Gastroesophageal sphincter (tissue), 3 donors: ENCODE measurements at regions not wholly inside any gene's neighbourhood (a gene's known extent, or its start where the extent isn't known, plus 50 kb on each side); places are given as distances from the start of the nearest gene placed in this dataset.

Source experiments
- CTCF ChIP-seq, 4 experiments: fragments of 200-600 bp in 2 of 4; fragments of 450-650 bp in 2 of 4; sonication (generic) in 1 of 4; IDR thresholded peaks; one replicate each; pipeline ENCODE4 v1.5.1; 2017 to 2019; ENCODE audit warnings: antibody characterized with exemption in 4 of 4, mild to moderate bottlenecking in 2 of 4, moderate library complexity in 2 of 4
- POLR2A ChIP-seq, 2 donors: fragments of 450-650 bp; IDR thresholded peaks; one replicate each; pipeline ENCODE4 v1.6.1; 2017; ENCODE audit warnings: antibody characterized with exemption in 2 of 2, mild to moderate bottlenecking in 2 of 2, moderate library complexity in 1 of 2

DNA sequence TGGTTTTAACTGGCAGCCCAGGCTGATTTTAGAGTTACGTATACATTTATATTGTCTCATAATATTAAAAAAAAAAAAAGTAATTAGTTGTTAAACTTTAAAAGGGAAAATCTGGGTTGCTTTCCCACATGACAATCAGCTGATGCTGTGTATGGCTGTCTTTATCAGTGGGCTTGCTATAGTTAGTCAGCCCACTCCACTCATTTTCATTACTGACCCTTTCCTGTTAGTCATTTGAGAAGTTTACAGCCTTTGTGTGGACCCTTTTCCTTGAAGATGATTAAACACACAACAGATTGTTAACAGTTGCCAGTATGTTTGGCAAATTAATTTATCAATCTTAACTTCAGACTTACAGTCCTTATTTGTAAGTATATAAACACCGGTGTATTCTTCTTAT, 164.5 kb upstream of the AGR3 start:
- no peak for TF ChIP-seq CTCF (IDR thresholded peaks at IDR 0.05)
- no peak for TF ChIP-seq POLR2A (IDR thresholded peaks at IDR 0.05)
